ENCODE measurements at regions not wholly inside any gene's neighbourhood (a gene's known extent, or its start where the extent isn't known, plus 50 kb on each side); places are given as distances from the start of the nearest gene placed in this dataset.

- CTCF ChIA-PET: no interaction called here
- no peaks in the 10 kb centered on the region; the same call in 1 of the 2 replicates for H3K9me1 ChIP-seq (ENCODE audit: insufficient read depth, low read length)
- H2BK5ac ChIP-seq (ENCODE audit: low read depth, low read length, poor library complexity, severe bottlenecking): no peak overlapping the region
- intact Hi-C loops (cut with micrococcal nuclease): no loop called here
- no peak overlapping the region for H3K4ac ChIP-seq (ENCODE audit: low read depth, low read length)
- TF ChIP-seq CEBPB (IDR thresholded peaks at IDR 0.05; ENCODE audit: low read depth, low read length): peak; percentile 69
- TF ChIP-seq POLR2A (IDR thresholded peaks at IDR 0.05; ENCODE audit: low read depth, low read length): no peak
- TF ChIP-seq, protein P1, sequence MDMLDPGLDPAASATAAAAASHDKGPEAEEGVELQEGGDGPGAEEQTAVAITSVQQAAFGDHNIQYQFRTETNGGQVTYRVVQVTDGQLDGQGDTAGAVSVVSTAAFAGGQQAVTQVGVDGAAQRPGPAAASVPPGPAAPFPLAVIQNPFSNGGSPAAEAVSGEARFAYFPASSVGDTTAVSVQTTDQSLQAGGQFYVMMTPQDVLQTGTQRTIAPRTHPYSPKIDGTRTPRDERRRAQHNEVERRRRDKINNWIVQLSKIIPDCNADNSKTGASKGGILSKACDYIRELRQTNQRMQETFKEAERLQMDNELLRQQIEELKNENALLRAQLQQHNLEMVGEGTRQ (IDR thresholded peaks at IDR 0.05; ENCODE audit: low read depth, low read length): peak; percentile 23; the same call in 1 of the 2 replicates
- no peaks in the 10 kb centered on the region for H3K36me3 ChIP-seq (ENCODE audit: control insufficient read depth, insufficient read depth, low read length)
- no peak overlapping the region for H3K9ac ChIP-seq (ENCODE audit: low read depth, low read length)
- no peak overlapping the region for H4K91ac ChIP-seq (ENCODE audit: insufficient read depth, low read depth, low read length)
- H3K56ac ChIP-seq (ENCODE audit: extremely low read depth, insufficient read depth, low read length): no peak overlapping the region
- dilution Hi-C loops (cut with HindIII; ENCODE audit: low sequenced_read_pairs, unreplicated experiment): no loop called here
- no peak overlapping the region for H2BK15ac ChIP-seq (ENCODE audit: low read depth, low read length)
- H3K4me3 ChIP-seq (ENCODE audit: insufficient read depth, low read depth, low read length): no peak overlapping the region
- no peaks in the 10 kb centered on the region for H3K9me3 ChIP-seq (ENCODE audit: control insufficient read depth, insufficient read depth, low read length)
- DNase-seq: peak; percentile 85
- POLR2A ChIA-PET (ENCODE audit: unreplicated experiment): no interaction called here
- H3K27me3 ChIP-seq (ENCODE audit: control insufficient read depth, insufficient read depth, low read length): no peaks in the 10 kb centered on the region
- H3K27ac ChIP-seq (ENCODE audit: insufficient read depth, low read length): no peak overlapping the region
- H2BK20ac ChIP-seq (ENCODE audit: low read depth, low read length): no peak overlapping the region
- H3K14ac ChIP-seq (replicated peaks; ENCODE audit: low read depth, low read length): no peak overlapping the region
- H4K5ac ChIP-seq (ENCODE audit: low read depth, low read length): no peak overlapping the region
- no peak overlapping the region for H2AFZ ChIP-seq (replicated peaks; ENCODE audit: low read length, poor library complexity)
- 0 out of 4 replicates have a peak overlapping the region, but pooled peaks of 1 of the 2 experiments have one; percentile 26 for H4K8ac ChIP-seq (ENCODE audit: low read depth in 2 of 2, low read length in 2 of 2)
- H3K79me1 ChIP-seq (ENCODE audit: low read depth in 1 of 2, low read length in 2 of 2): no peaks in the 10 kb centered on the region
- no peaks in the 10 kb centered on the region; the same call in 1 of the 2 replicates for H3K4me1 ChIP-seq (ENCODE audit: control insufficient read depth, insufficient read depth, low read length)
- peak overlapping the region; percentile 39; the same call in 1 of the 2 replicates for H2BK120ac ChIP-seq (ENCODE audit: low read depth, low read length)
- H3K23ac ChIP-seq (ENCODE audit: low read depth, low read length): no peak overlapping the region
- peak overlapping the region; percentile 28; the same call in 1 of the 2 replicates for H3K4me2 ChIP-seq (ENCODE audit: low read depth, low read length)
- H3K18ac ChIP-seq (ENCODE audit: low read depth, low read length): no peak overlapping the region
- in situ Hi-C loops (cut with MboI; ENCODE audit: low sequenced_read_pairs): no loop called here
- no peaks in the 10 kb centered on the region for H4K20me1 ChIP-seq (ENCODE audit: insufficient read depth, low read length)
- H2AK5ac ChIP-seq (ENCODE audit: low read depth, low read length): no peak overlapping the region
- H2AK9ac ChIP-seq (replicated peaks; ENCODE audit: low read depth, low read length, poor library complexity): no peak overlapping the region
- BruUV-seq (replicated peaks): no TSS peak
- peak; percentile 75 for ATAC-seq (ENCODE audit: low read depth)
Observed at GRCh38 chr17:71922439-71922838, 198.4 kb upstream of the SOX9 start.

All from IMR-90 (cell line).